H1 (cell line): ENCODE measurements at regions not wholly inside any gene's neighbourhood (a gene's known extent, or its start where the extent isn't known, plus 50 kb on each side); places are given as distances from the start of the nearest gene placed in this dataset.

Experiments used
- CTCF ChIP-seq, 3 experiments: IDR thresholded peaks; 1 replicate in 2 of 3; 2 replicates in 1 of 3; pipeline versions ENCODE4 v1.5.1 to v1.6.1; 2011; ENCODE audit warnings: low read length in 3 of 3, mild to moderate bottlenecking in 3 of 3, inconsistent platforms in 2 of 3, low read depth in 1 of 3, moderate library complexity in 1 of 3; ENCODE audit not compliant: insufficient read depth in 1 of 3; ENCODE audit errors: control extremely low read depth in 1 of 3
- GABPA ChIP-seq: IDR thresholded peaks from 2 replicates; pipeline ENCODE4 v1.6.1; 2011; ENCODE audit warnings: mild to moderate bottlenecking, low read length, moderate library complexity, borderline replicate concordance; ENCODE audit not compliant: insufficient read depth
- PHF8 ChIP-seq: fragments of 200-600 bp; sonication (generic); conservative IDR thresholded peaks from 2 replicates; pipeline ENCODE4 v1.7.1; 2012; ENCODE audit warnings: low read depth, mild to moderate bottlenecking, inconsistent platforms, low read length, moderate library complexity
- POLR2A ChIP-seq, 2 experiments: IDR thresholded peaks; 1 replicate in 1 of 2; 2 replicates in 1 of 2; pipeline ENCODE4 v1.6.1; 2011; ENCODE audit warnings: low read depth in 2 of 2, low read length in 2 of 2, mild to moderate bottlenecking in 2 of 2; ENCODE audit errors: control extremely low read depth in 1 of 2
- POLR2AphosphoS5 ChIP-seq: IDR thresholded peaks from 2 replicates; pipeline ENCODE4 v1.6.1; 2011; ENCODE audit warnings: low read depth, low read length
- RAD21 ChIP-seq, 2 experiments: IDR thresholded peaks in 1 of 2; conservative IDR thresholded peaks in 1 of 2; 2 replicates each; pipeline ENCODE4 v1.6.1; 2011; ENCODE audit warnings: low read depth in 2 of 2, low read length in 2 of 2, improper control_type of control experiment in 1 of 2, inconsistent platforms in 1 of 2, mild to moderate bottlenecking in 1 of 2, moderate library complexity in 1 of 2
- RNF2 ChIP-seq: fragments of 200-900, 300-1000 bp; sonication (generic); IDR thresholded peaks from 2 replicates; pipeline ENCODE4 v1.7.1; 2016; ENCODE audit warnings: borderline replicate concordance, low read depth, mild to moderate bottlenecking, antibody characterized with exemption, low read length; ENCODE audit not compliant: poor library complexity, severe bottlenecking; ENCODE audit errors: missing control alignments
- TAF1 ChIP-seq: IDR thresholded peaks from 2 replicates; pipeline ENCODE4 v1.6.1; 2011; ENCODE audit warnings: mild to moderate bottlenecking, low read depth, low read length
- TF ChIP-seq, protein P1 (sequence below): IDR thresholded peaks from 2 replicates; pipeline ENCODE4 v1.6.1; 2012; ENCODE audit warnings: low read length, inconsistent platforms

DNA sequence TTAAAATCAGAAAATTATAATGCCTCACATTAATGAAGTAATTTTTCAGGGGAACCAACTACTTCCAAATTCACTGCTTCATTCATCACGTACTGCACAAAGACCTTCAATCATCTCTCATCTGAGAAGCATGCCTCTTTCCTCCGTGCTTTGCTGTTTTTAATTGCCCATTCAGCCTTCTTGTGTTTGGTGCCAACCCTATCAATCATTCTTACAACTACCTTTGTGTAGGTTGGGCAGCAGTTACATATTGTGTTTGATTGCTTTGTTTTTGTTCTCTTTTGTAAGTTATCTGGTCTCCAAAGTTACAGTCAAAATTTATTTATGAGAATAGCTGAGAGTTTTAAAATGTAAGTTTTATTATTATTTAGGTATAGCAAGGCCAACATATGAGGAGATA, 549.0 kb upstream of the SLC8A1 start:
- TF ChIP-seq RNF2 (no peak), PHF8 (no peak), CTCF (IDR thresholded peaks at IDR 0.05; ENCODE audit: control extremely low read depth in 1 of 3, insufficient read depth in 1 of 3, low read depth in 1 of 3, low read length in 3 of 3) (no peak), POLR2A (IDR thresholded peaks at IDR 0.05; ENCODE audit: control extremely low read depth in 1 of 2, low read depth in 2 of 2, low read length in 2 of 2) (no peak), TAF1 (no peak), POLR2AphosphoS5 (no peak), RAD21 (IDR thresholded peaks at IDR 0.05 in 1 of 2, conservative IDR thresholded peaks at IDR 0.05 in 1 of 2; ENCODE audit: low read depth in 2 of 2, low read length in 2 of 2) (no peak), GABPA (no peak)
- TF ChIP-seq, protein P1, sequence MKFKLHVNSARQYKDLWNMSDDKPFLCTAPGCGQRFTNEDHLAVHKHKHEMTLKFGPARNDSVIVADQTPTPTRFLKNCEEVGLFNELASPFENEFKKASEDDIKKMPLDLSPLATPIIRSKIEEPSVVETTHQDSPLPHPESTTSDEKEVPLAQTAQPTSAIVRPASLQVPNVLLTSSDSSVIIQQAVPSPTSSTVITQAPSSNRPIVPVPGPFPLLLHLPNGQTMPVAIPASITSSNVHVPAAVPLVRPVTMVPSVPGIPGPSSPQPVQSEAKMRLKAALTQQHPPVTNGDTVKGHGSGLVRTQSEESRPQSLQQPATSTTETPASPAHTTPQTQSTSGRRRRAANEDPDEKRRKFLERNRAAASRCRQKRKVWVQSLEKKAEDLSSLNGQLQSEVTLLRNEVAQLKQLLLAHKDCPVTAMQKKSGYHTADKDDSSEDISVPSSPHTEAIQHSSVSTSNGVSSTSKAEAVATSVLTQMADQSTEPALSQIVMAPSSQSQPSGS, result no peak
